Erythroblast (primary cell): ENCODE measurements at regions not wholly inside any gene's neighbourhood (a gene's known extent, or its start where the extent isn't known, plus 50 kb on each side); places are given as distances from the start of the nearest gene placed in this dataset.

ENCODE experiments used
- GATA1 ChIP-seq: IDR thresholded peaks from 2 replicates; pipeline ENCODE4 v1.6.1; 2011; ENCODE audit warnings: low read depth, mild to moderate bottlenecking, control low read depth, low read length, moderate library complexity
- POLR2A ChIP-seq: IDR thresholded peaks from 2 replicates; pipeline ENCODE4 v1.6.1; 2011; ENCODE audit warnings: mild to moderate bottlenecking, low read length

DNA sequence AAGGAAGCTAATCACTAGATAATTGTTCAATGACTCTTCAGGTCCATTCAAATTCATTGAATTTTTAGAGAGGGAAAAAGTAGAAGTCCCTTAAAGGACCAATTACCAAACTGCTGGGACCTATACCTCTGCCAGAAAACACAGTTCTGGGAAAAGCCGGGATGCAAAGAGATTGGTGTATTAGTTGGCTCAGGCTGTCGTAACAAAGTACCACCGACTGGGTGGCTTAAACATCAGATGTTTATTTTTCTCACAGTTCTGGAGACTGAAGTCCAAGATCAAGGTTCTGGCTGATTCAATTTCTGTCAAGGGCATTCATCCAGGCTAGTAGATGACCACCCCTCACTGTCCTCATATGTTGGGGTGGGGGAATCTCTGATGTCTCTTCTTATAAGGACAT, 177.1 kb upstream of the FSTL4 start:
- TF ChIP-seq POLR2A (no peak), GATA1 (no peak)
